ENCODE measurements at regions not wholly inside any gene's neighbourhood (a gene's known extent, or its start where the extent isn't known, plus 50 kb on each side); places are given as distances from the start of the nearest gene placed in this dataset.
"Not testable (repeated sequence)": the region's sequence is repeated elsewhere in the genome, so short reads cannot be mapped to it uniquely, and the experiment has no call there.

DNA sequence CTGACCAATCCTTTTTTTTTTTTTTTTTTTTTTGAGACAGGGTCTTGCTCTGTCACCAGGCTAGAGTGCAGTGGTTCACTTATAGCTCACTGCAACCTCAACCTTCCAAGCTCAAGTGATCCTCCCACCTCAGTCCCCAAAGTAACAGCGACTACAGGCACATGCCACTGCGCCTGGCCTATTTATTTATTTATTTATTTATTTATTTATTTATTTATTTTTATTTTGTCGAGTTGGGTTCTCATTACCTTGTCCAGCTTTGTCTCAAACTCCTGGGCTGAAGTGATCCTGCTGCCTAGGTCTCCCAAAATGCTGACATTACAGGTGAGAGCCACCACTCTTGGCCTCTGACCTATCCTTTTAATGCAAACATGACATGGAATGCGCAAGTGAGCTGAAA, 124.4 kb downstream of the GXYLT1 start:
- Histone ChIP-seq H3K27ac (no peak overlapping the region), H3K27me3 (no peaks in the 10 kb centered on the region), H3K4me1 (ENCODE audit: control insufficient read depth in 1 of 2, insufficient read depth in 1 of 2, low read depth in 1 of 2, low read length in 1 of 2) (peaks cover 16 to 22% of the 10 kb centered on the region in 2 experiments), H3K4me3 (ENCODE audit: low read depth in 1 of 2, low read length in 1 of 2) (no peak overlapping the region), H3K36me3 (no peaks in the 10 kb centered on the region), H3K9me3 (no peaks in the 10 kb centered on the region)
- TF ChIP-seq CTCF (IDR thresholded peaks at IDR 0.05) = no peak

DNA sequence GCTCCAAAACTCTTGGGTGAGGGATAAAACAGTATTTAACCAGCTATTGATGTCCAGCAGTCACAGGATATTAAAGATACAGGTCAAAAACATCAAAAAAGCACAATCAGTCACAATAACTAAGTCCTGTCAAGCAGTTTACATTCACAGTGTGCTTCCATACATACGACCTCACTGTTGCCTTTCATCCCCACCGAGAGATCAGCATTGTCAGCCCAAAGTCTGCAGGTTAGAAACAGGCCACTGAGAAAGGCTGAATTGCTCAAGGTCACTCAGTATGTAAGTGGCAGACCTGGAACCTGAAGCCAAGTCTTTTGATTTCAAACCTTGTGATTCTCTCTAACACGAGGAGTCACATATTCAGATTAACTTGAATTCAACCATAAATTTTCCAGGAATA, 124.9 kb downstream of the GXYLT1 start:
- no peak overlapping the region for H3K4me3 ChIP-seq (ENCODE audit: low read depth in 1 of 2, low read length in 1 of 2)
- H3K27me3 ChIP-seq = no peaks in the 10 kb centered on the region
- no peak for TF ChIP-seq CTCF (IDR thresholded peaks at IDR 0.05)
- no peaks in the 10 kb centered on the region for H3K9me3 ChIP-seq
- no peak overlapping the region for H3K27ac ChIP-seq
- H3K36me3 ChIP-seq = no peaks in the 10 kb centered on the region
- H3K4me1 ChIP-seq (ENCODE audit: control insufficient read depth in 1 of 2, insufficient read depth in 1 of 2, low read depth in 1 of 2, low read length in 1 of 2) = peaks cover 16 to 22% of the 10 kb centered on the region in 2 experiments

DNA sequence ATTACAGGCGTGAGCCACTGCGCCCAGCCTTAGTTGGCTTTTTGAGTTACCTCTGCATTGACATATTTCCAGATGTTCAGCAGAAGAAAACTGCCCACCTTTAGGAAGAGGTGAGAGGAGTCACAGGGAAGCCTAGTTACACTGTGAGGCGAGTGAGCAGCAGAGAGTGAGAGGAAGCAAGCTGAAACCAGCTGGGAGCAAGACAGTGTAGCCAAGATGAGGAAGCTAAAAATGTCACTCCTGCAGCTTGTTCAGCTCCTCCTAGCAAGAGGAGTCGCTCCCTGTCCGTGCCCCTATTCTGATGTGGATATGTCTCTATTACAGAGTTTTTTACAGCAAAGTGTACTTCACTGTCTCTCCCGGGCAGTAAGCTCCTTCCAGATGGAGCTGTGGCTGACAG, 127.6 kb downstream of the GXYLT1 start:
- TF ChIP-seq CTCF (IDR thresholded peaks at IDR 0.05) = no peak
- Histone ChIP-seq H3K4me3 (ENCODE audit: low read depth in 1 of 2, low read length in 1 of 2) (no peak overlapping the region), H3K4me1 (ENCODE audit: control insufficient read depth in 1 of 2, insufficient read depth in 1 of 2, low read depth in 1 of 2, low read length in 1 of 2) (peaks cover 9 to 11% of the 10 kb centered on the region in 2 experiments), H3K36me3 (no peaks in the 10 kb centered on the region), H3K27me3 (no peaks in the 10 kb centered on the region), H3K27ac (no peak overlapping the region), H3K9me3 (no peaks in the 10 kb centered on the region)

DNA sequence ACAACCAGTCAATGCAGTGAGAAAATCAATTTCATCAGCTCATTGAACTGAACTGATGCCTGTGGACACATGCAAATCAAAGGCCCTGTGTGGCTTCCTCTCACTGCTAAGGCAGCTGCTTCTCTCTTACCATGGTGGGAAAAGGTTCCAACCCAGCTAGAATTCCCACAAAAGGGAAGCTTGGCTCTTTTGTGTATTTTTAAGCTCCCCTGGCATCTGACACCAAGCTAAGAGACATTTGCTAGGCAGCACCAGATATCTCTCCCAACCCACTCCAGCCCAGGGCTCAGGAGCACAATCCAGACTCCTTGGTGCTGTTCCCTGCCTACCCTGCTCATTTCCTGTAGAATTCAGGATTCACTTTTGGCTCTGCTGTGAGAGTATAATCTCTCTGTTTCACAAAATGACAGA, 129.6 kb downstream of the GXYLT1 start:
- H3K27ac ChIP-seq = no peak overlapping the region

GRCh38 chr12:42012501-42012900, 132.2 kb downstream of the GXYLT1 start:
- not testable (repeated sequence) for H3K9me3 ChIP-seq; H3K4me1 ChIP-seq (ENCODE audit: control insufficient read depth in 1 of 2, insufficient read depth in 1 of 2, low read depth in 1 of 2, low read length in 1 of 2); H3K27ac ChIP-seq; H3K4me3 ChIP-seq (ENCODE audit: low read depth in 1 of 2, low read length in 1 of 2); H3K36me3 ChIP-seq; H3K27me3 ChIP-seq

More for the DNA sequence above, 129.6 kb downstream of the GXYLT1 start:
- Histone ChIP-seq H3K36me3 (no peaks in the 10 kb centered on the region), H3K4me1 (ENCODE audit: control insufficient read depth in 1 of 2, insufficient read depth in 1 of 2, low read depth in 1 of 2, low read length in 1 of 2) (no peaks in the 10 kb centered on the region), H3K27me3 (no peaks in the 10 kb centered on the region), H3K4me3 (ENCODE audit: low read depth in 1 of 2, low read length in 1 of 2) (no peak overlapping the region), H3K9me3 (no peaks in the 10 kb centered on the region)
- TF ChIP-seq CTCF (IDR thresholded peaks at IDR 0.05) = no peak

DNA sequence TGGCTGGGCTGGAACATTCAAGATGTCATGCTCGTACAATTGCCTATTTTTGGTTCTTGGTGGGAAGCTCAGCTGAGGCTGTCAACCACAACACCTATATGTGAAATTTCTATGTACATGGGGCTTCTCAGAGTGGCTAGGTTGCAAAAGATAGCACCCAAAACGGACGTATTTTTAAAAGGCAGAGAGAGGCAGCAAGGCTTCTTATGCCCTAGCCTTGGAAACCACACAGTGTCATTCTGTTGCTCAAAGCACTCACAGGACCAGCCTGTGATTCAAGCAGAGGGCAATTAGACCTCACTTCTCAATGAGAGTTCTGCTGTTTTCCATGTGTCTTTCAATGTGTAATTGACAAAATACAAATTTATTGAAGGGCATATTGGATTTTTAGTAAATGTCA, 134.0 kb downstream of the GXYLT1 start:
- H3K27ac ChIP-seq = no peak overlapping the region
- H3K9me3 ChIP-seq = no peaks in the 10 kb centered on the region
- no peaks in the 10 kb centered on the region for H3K36me3 ChIP-seq
- H3K4me3 ChIP-seq (ENCODE audit: low read depth in 1 of 2, low read length in 1 of 2) = no peak overlapping the region
- TF ChIP-seq CTCF (IDR thresholded peaks at IDR 0.05) = no peak
- H3K27me3 ChIP-seq = no peaks in the 10 kb centered on the region
- no peaks in the 10 kb centered on the region for H3K4me1 ChIP-seq (ENCODE audit: control insufficient read depth in 1 of 2, insufficient read depth in 1 of 2, low read depth in 1 of 2, low read length in 1 of 2)

All from neutrophil (primary cell).